ENCODE measurements at regions not wholly inside any gene's neighbourhood (a gene's known extent, or its start where the extent isn't known, plus 50 kb on each side); places are given as distances from the start of the nearest gene placed in this dataset.

DNA sequence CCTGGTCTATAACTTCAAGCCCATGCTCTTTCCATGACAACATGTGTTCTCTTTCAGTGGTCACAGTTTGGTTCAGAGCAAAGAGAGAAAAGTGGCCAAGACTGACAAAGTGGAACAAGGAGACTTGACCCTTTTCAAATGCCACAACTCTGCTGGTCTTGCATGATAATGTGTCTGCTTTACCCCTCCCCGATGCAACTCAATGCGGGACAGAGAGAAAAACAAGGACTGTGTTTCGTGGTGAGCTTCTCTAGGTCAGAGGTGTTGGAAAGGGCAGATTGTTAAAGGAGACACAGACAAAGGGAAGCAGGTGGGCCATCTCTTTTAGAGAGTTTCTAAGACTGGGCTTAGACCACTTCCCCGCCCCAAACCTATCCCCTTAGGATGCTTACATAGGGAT is 61.6 kb upstream of the SERTM1 start:
- TF ChIP-seq, protein P1, sequence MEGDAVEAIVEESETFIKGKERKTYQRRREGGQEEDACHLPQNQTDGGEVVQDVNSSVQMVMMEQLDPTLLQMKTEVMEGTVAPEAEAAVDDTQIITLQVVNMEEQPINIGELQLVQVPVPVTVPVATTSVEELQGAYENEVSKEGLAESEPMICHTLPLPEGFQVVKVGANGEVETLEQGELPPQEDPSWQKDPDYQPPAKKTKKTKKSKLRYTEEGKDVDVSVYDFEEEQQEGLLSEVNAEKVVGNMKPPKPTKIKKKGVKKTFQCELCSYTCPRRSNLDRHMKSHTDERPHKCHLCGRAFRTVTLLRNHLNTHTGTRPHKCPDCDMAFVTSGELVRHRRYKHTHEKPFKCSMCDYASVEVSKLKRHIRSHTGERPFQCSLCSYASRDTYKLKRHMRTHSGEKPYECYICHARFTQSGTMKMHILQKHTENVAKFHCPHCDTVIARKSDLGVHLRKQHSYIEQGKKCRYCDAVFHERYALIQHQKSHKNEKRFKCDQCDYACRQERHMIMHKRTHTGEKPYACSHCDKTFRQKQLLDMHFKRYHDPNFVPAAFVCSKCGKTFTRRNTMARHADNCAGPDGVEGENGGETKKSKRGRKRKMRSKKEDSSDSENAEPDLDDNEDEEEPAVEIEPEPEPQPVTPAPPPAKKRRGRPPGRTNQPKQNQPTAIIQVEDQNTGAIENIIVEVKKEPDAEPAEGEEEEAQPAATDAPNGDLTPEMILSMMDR (conservative IDR thresholded peaks at IDR 0.05; ENCODE audit: low read depth, low read length): no peak
- TF ChIP-seq EZH2 (IDR thresholded peaks at IDR 0.05; ENCODE audit: borderline replicate concordance, low read depth, low read length, poor library complexity, severe bottlenecking): no peak
